ENCODE measurements at regions not wholly inside any gene's neighbourhood (a gene's known extent, or its start where the extent isn't known, plus 50 kb on each side); places are given as distances from the start of the nearest gene placed in this dataset.

- Histone ChIP-seq H3K4me3 (no peak overlapping the region), H3K27ac (no peak overlapping the region), H3K9me3 (no peaks in the 10 kb centered on the region), H3K36me3 (no peaks in the 10 kb centered on the region), H3K4me1 (no peaks in the 10 kb centered on the region), H3K27me3 (no peaks in the 10 kb centered on the region)
- TF ChIP-seq CTCF (IDR thresholded peaks at IDR 0.05) (peak; percentile 13 to 19 (median 19)), POLR2A (IDR thresholded peaks at IDR 0.05) (no peak)
- DNase-seq (ENCODE audit: low spot score in 2 of 2), result no peak
- intact Hi-C loops (cut with DNase I; ENCODE audit: low total_unique reads), result no loop called here
Observed at GRCh38 chr21:15552914-15553494, 176.8 kb upstream of the USP25 start.

- Histone ChIP-seq H3K9me3 (no peaks in the 10 kb centered on the region), H3K4me3 (no peak overlapping the region), H3K4me1 (no peaks in the 10 kb centered on the region), H3K27ac (no peak overlapping the region), H3K36me3 (no peaks in the 10 kb centered on the region), H3K27me3 (no peaks in the 10 kb centered on the region)
- no peak for DNase-seq (ENCODE audit: low spot score in 2 of 2)
- intact Hi-C loops (cut with DNase I; ENCODE audit: low total_unique reads), result no loop called here
- TF ChIP-seq CTCF (IDR thresholded peaks at IDR 0.05), result no peak
- TF ChIP-seq POLR2A (IDR thresholded peaks at IDR 0.05), result no peak
- no peak for TF ChIP-seq POLR2AphosphoS5 (IDR thresholded peaks at IDR 0.05)
Observed at GRCh38 chr21:15557925-15558324, 171.9 kb upstream of the USP25 start.

- Histone ChIP-seq H3K4me3 (no peak overlapping the region), H3K27me3 (no peaks in the 10 kb centered on the region), H3K27ac (no peak overlapping the region), H3K4me1 (no peaks in the 10 kb centered on the region), H3K9me3 (no peaks in the 10 kb centered on the region), H3K36me3 (no peaks in the 10 kb centered on the region)
- TF ChIP-seq POLR2AphosphoS5 (IDR thresholded peaks at IDR 0.05) (no peak), CTCF (IDR thresholded peaks at IDR 0.05) (no peak), POLR2A (IDR thresholded peaks at IDR 0.05) (no peak)
- no peak for DNase-seq (ENCODE audit: low spot score in 2 of 2)
- intact Hi-C loops (cut with DNase I; ENCODE audit: low total_unique reads), result no loop called here
Observed at GRCh38 chr21:15558884-15559283, 170.9 kb upstream of the USP25 start.

GRCh38 chr21:15559660-15560059 is 170.1 kb upstream of the USP25 start:
- Histone ChIP-seq H3K4me3 (no peak overlapping the region), H3K9me3 (no peaks in the 10 kb centered on the region), H3K36me3 (no peaks in the 10 kb centered on the region), H3K27me3 (no peaks in the 10 kb centered on the region), H3K27ac (no peak overlapping the region), H3K4me1 (no peaks in the 10 kb centered on the region)
- no peak for DNase-seq (ENCODE audit: low spot score in 2 of 2)
- TF ChIP-seq POLR2A (IDR thresholded peaks at IDR 0.05) (no peak), POLR2AphosphoS5 (IDR thresholded peaks at IDR 0.05) (no peak), CTCF (IDR thresholded peaks at IDR 0.05) (no peak)
- intact Hi-C loops (cut with DNase I; ENCODE audit: low total_unique reads), result no loop called here

GRCh38 chr21:15560383-15561056 is 169.3 kb upstream of the USP25 start:
- intact Hi-C loops (cut with DNase I; ENCODE audit: low total_unique reads), result no loop called here

More at GRCh38 chr21:15560383-15561056, 169.3 kb upstream of the USP25 start:
- no peak for DNase-seq (ENCODE audit: low spot score in 2 of 2)
- Histone ChIP-seq H3K4me1 (no peaks in the 10 kb centered on the region), H3K27ac (no peak overlapping the region), H3K36me3 (no peaks in the 10 kb centered on the region), H3K4me3 (no peak overlapping the region), H3K27me3 (no peaks in the 10 kb centered on the region), H3K9me3 (no peaks in the 10 kb centered on the region)
- TF ChIP-seq CTCF (IDR thresholded peaks at IDR 0.05) (no peak), POLR2A (IDR thresholded peaks at IDR 0.05) (no peak), POLR2AphosphoS5 (IDR thresholded peaks at IDR 0.05) (no peak)

Measured in breast epithelium (tissue), 4 donors.